ENCODE measurements at regions not wholly inside any gene's neighbourhood (a gene's known extent, or its start where the extent isn't known, plus 50 kb on each side); places are given as distances from the start of the nearest gene placed in this dataset.

DNA sequence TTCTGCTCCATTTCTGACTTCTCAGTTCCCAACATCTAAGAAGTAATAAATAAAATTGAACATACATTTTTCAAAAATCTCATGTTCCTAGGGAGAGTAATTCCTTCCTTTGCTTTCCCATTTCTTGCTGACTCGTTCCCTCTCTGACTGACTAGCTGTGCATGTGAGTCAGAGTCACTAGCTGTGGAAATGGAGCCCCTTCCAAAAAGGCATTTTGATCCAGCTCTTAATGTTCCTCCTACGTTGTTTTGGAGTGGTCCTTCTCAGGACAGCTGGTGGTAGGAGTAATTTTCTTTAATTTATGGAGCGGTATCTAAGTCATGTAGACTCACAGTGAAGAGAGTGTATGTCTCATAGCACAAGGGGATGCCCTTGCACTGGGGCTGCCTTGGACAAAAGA lies 460.2 kb downstream of the GADD45G start:
- H2AFZ ChIP-seq (ENCODE audit: low read length) = no peak overlapping the region
- POLR2A ChIA-PET (ENCODE audit: partially characterized antibody) = no interaction called here
- no peak overlapping the region for H2BK120ac ChIP-seq (replicated peaks; ENCODE audit: low read depth, low read length)
- H2BK5ac ChIP-seq (ENCODE audit: low read depth, low read length) = no peak overlapping the region
- H3K4me3 ChIP-seq (ENCODE audit: extremely low read depth in 1 of 4, insufficient read depth in 2 of 4, low read depth in 3 of 4, low read length in 4 of 4) = no peak overlapping the region
- H3K14ac ChIP-seq (ENCODE audit: insufficient read length) = no peak overlapping the region
- WGBS, 2 experiments (ENCODE audit: extremely low coverage in 1 of 2, insufficient coverage in 1 of 2, insufficient read length in 1 of 2, insufficient replicate concordance in 2 of 2, low coverage in 1 of 2, low lambda C conversion rate in 2 of 2, missing lambda C conversion rate in 1 of 2) = 87% methylated on average over 3 of the region's 3 CpGs; no CpG with 5 or more reads in 1 of the 2 experiments
- H3K18ac ChIP-seq (ENCODE audit: extremely low read depth, low read length) = no peak overlapping the region
- no peaks in the 10 kb centered on the region for H3K23me2 ChIP-seq (ENCODE audit: low read depth, low read length)
- no peak for FAIRE-seq
- H2BK12ac ChIP-seq (ENCODE audit: low read depth, low read length) = no peak overlapping the region
- no peak overlapping the region for H4K8ac ChIP-seq (ENCODE audit: extremely low read depth, insufficient read depth, low read length)
- H3K4ac ChIP-seq (replicated peaks; ENCODE audit: insufficient read length, low read depth, low read length) = peak overlapping the region; percentile 59
- no peaks in the 10 kb centered on the region for H3K79me1 ChIP-seq (ENCODE audit: low read depth, low read length)
- no peak overlapping the region for H2BK20ac ChIP-seq (ENCODE audit: low read length)
- H3K23ac ChIP-seq (ENCODE audit: insufficient read length) = no peak overlapping the region
- H3K27me3 ChIP-seq (replicated peaks in 1 of 4; ENCODE audit: control insufficient read depth in 3 of 4, extremely low read depth in 1 of 4, insufficient read depth in 3 of 4, low read length in 3 of 4) = no peaks in the 10 kb centered on the region; a peak in 1 of 7 replicates
- no peak overlapping the region for H3K56ac ChIP-seq (replicated peaks; ENCODE audit: insufficient read length, low read depth, low read length)
- H3K36me3 ChIP-seq (ENCODE audit: control insufficient read depth in 2 of 4, insufficient read depth in 4 of 4, low read length in 3 of 4) = no peaks in the 10 kb centered on the region
- CTCF ChIA-PET (ENCODE audit: partially characterized antibody) = interaction anchor here (1.1 to 1.7 kb wide), 5 partner anchors 11 to 472 kb away, joined by 3 to 7 read pairs (median 5); no protein-coding TSS in a partner anchor
- H4K20me1 ChIP-seq (replicated peaks in 1 of 2; ENCODE audit: control insufficient read depth in 1 of 2, insufficient read depth in 2 of 2, low read length in 2 of 2) = no peaks in the 10 kb centered on the region
- H4K91ac ChIP-seq (replicated peaks; ENCODE audit: insufficient read length, low read length) = no peak overlapping the region
- no peak overlapping the region for H3K4me2 ChIP-seq (ENCODE audit: insufficient read depth in 1 of 2, low read depth in 2 of 2, low read length in 2 of 2)
- DNase-seq (ENCODE audit: low read depth in 1 of 2, low spot score in 2 of 2) = no peak
- no peak overlapping the region for H3K9ac ChIP-seq (replicated peaks in 1 of 4; ENCODE audit: extremely low read depth in 1 of 4, low read depth in 3 of 4, low read length in 3 of 4)
- H3K4me1 ChIP-seq (replicated peaks in 1 of 4; ENCODE audit: control insufficient read depth in 3 of 4, insufficient read depth in 4 of 4, low read length in 3 of 4) = peaks cover 0 to 7% (median 3%) of the 10 kb centered on the region in 4 experiments; a peak in 3 of 7 replicates
- H3K27ac ChIP-seq (ENCODE audit: low read depth, low read length) = no peak overlapping the region
- no peak overlapping the region for H2BK15ac ChIP-seq (ENCODE audit: low read length)
- H2AK5ac ChIP-seq (ENCODE audit: low read depth, low read length) = no peak overlapping the region
- no peaks in the 10 kb centered on the region for H3K79me2 ChIP-seq (ENCODE audit: control insufficient read depth in 1 of 2, insufficient read depth in 2 of 2, low read length in 2 of 2)
- H3K9me3 ChIP-seq (ENCODE audit: insufficient read depth in 2 of 2, low read depth in 1 of 2, low read length in 1 of 2) = no peaks in the 10 kb centered on the region
- no peak overlapping the region for H4K5ac ChIP-seq (ENCODE audit: insufficient read length, low read depth, low read length)
- TF ChIP-seq POLR2AphosphoS5 (IDR thresholded peaks at IDR 0.05; ENCODE audit: low read depth, low read length) (no peak), RFX5 (IDR thresholded peaks at IDR 0.05; ENCODE audit: borderline replicate concordance, low read depth, low read length) (no peak), MAX (IDR thresholded peaks at IDR 0.05) (no peak)

Data from H1 (cell line).